ENCODE measurements at regions not wholly inside any gene's neighbourhood (a gene's known extent, or its start where the extent isn't known, plus 50 kb on each side); places are given as distances from the start of the nearest gene placed in this dataset.

GRCh38 chr12:30569426-30569825 lies 126.2 kb downstream of the IPO8 start:
- TF ChIP-seq, protein P1, sequence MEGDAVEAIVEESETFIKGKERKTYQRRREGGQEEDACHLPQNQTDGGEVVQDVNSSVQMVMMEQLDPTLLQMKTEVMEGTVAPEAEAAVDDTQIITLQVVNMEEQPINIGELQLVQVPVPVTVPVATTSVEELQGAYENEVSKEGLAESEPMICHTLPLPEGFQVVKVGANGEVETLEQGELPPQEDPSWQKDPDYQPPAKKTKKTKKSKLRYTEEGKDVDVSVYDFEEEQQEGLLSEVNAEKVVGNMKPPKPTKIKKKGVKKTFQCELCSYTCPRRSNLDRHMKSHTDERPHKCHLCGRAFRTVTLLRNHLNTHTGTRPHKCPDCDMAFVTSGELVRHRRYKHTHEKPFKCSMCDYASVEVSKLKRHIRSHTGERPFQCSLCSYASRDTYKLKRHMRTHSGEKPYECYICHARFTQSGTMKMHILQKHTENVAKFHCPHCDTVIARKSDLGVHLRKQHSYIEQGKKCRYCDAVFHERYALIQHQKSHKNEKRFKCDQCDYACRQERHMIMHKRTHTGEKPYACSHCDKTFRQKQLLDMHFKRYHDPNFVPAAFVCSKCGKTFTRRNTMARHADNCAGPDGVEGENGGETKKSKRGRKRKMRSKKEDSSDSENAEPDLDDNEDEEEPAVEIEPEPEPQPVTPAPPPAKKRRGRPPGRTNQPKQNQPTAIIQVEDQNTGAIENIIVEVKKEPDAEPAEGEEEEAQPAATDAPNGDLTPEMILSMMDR (IDR thresholded peaks at IDR 0.05; ENCODE audit: poor library complexity): no peak
- TF ChIP-seq EZH2 (IDR thresholded peaks at IDR 0.05; ENCODE audit: borderline replicate concordance): no peak
